Heart right ventricle (tissue), 16 donors: ENCODE measurements at regions not wholly inside any gene's neighbourhood (a gene's known extent, or its start where the extent isn't known, plus 50 kb on each side); places are given as distances from the start of the nearest gene placed in this dataset.

Source experiments
- ATAC-seq, 8 donors: fragments of 200-7000 bp; cut with Tn5 transposase; one replicate each; pipeline ENCODE4 v1.9.1; 2020; ENCODE audit warnings: mild to moderate bottlenecking in 8 of 8, moderate library complexity in 8 of 8, moderate number of reproducible peaks in 1 of 8
- DNase-seq, 2 donors: peaks; one replicate each; pipeline ENCODE4 v3.0.0-alpha.2; 2020
- H3K27ac ChIP-seq, 10 donors: fragments of 200-600 bp; sonication (generic) in 2 of 10; one replicate each; pipeline versions ENCODE4 v1.5.0 to v1.8.0; 2020 to 2022; ENCODE audit warnings: mild to moderate bottlenecking in 3 of 10
- H3K27me3 ChIP-seq, 7 donors: fragments of 200-600 bp; one replicate each; pipeline ENCODE4 v1.8.0; 2021 to 2022; ENCODE audit warnings: mild to moderate bottlenecking in 2 of 7
- H3K36me3 ChIP-seq, 9 donors: fragments of 200-600 bp; sonication (generic) in 1 of 9; one replicate each; pipeline versions ENCODE4 v1.5.0 to v1.8.0; 2020 to 2022; ENCODE audit warnings: mild to moderate bottlenecking in 2 of 9
- H3K4me1 ChIP-seq, 9 donors: fragments of 200-600 bp; sonication (generic) in 1 of 9; one replicate each; pipeline versions ENCODE4 v1.5.0 to v1.8.0; 2020 to 2022; ENCODE audit warnings: mild to moderate bottlenecking in 4 of 9
- H3K4me3 ChIP-seq, 10 donors: fragments of 200-600 bp; sonication (generic) in 2 of 10; one replicate each; pipeline versions ENCODE4 v1.5.0 to v1.8.0; 2020 to 2022; ENCODE audit warnings: mild to moderate bottlenecking in 7 of 10, moderate library complexity in 2 of 10
- H3K9me3 ChIP-seq, 11 donors: fragments of 200-600 bp in 10 of 11; sonication (generic) in 2 of 11; one replicate each; pipeline versions ENCODE4 v1.5.0 to v1.8.0; 2013 to 2022; ENCODE audit warnings: mild to moderate bottlenecking in 2 of 11, control low read depth in 1 of 11, moderate library complexity in 1 of 11
- WGBS, 2 donors: extraction: QIAGEN DNeasy Blood & Tissue Kit; methylation state at CpG; one replicate each; pipeline ENCODE4 v1.1.7; 2013; ENCODE audit warnings: inconsistent platforms in 1 of 2; 5-methylcytosine and 5-hydroxymethylcytosine counted together
- intact Hi-C, 10 donors: fragments of 100-400 bp; cut with DNase I; formaldehyde crosslinking; loops; one replicate each; pipeline versions ENCODE4 v1.11.1 to v1.14.2; 2022
- TF ChIP-seq, protein P1 (sequence below), 9 donors: fragments of 200-600 bp; sonication (generic) in 2 of 9; IDR thresholded peaks; one replicate each; pipeline versions ENCODE4 v1.5.0 to v1.8.0; 2021 to 2022; ENCODE audit warnings: antibody characterized with exemption in 9 of 9, mild to moderate bottlenecking in 5 of 9, moderate library complexity in 1 of 9
- donor health status: Arrhythmogenic right ventricular cardiomyopathy.
- donor health status: ischemic (EF 13 %, LVEDD 7.1; RV severe dilation, severe dysfunction).
- donor health status: healthy with polysubstance abuse.
- donor health status: DM: no; HTN: yes; CAD: no.
- donor health status: DM: no; HTN: no; CAD: no.
- donor health status: ischemic (EF 25% LVEDD 6.9; RV normal size, moderate dysfunction).
- donor health status: ischemic (EF 25% LVEDD 5.7; RV mildly dilated, moderate dysfunction).
- donor health status: healthy.
- donor health status: DM: yes; HTN: yes; CAD: no.
- donor health status: Ischemic cardiomyopathy.
- donor health status: ischemic (EF 35%, LVEDD 5.7; RV mildly dilated, moderate dysfunction).
- donor health status: nonischemic (EF 11% LVEDD 7.7; RV severe dilation, severe dysfunction).
- donor health status: DM: yes; HTN: yes; CAD: no.
- donor health status: PGD.
- donor health status: ischemic (EF 29% LVEDD 5.4; RV normal size, mild dysfunction).
- donor health status: nonischemic (EF 23%, LVEDD 6.1; RV moderate dilation, normal function).

DNA sequence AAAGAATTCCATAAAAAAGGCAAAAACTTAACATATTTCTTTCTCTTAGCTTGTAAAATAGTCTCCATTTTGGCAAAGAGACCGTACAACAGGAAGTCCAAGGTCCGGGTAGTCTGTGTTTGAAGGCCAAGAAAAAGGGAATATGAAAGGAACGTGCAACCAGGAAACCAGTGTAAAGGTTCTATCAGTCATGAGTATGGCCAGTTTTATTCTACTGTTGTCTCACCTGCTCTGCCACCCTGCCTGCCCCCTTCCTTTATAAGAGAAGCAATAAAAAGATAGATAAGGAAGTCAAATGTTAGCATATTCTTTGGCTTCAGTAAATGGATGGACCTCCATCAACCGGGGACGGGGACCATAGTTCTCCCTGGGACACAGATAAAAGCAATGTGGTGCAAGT, 370.6 kb upstream of the ROBO2 start:
- no peak overlapping the region for H3K4me3 ChIP-seq
- no peak overlapping the region for H3K27ac ChIP-seq
- WGBS, 2 donors: 82 to 85% methylated on average over 5 of the region's 5 CpGs
- no peaks in the 10 kb centered on the region for H3K27me3 ChIP-seq
- TF ChIP-seq, protein P1, sequence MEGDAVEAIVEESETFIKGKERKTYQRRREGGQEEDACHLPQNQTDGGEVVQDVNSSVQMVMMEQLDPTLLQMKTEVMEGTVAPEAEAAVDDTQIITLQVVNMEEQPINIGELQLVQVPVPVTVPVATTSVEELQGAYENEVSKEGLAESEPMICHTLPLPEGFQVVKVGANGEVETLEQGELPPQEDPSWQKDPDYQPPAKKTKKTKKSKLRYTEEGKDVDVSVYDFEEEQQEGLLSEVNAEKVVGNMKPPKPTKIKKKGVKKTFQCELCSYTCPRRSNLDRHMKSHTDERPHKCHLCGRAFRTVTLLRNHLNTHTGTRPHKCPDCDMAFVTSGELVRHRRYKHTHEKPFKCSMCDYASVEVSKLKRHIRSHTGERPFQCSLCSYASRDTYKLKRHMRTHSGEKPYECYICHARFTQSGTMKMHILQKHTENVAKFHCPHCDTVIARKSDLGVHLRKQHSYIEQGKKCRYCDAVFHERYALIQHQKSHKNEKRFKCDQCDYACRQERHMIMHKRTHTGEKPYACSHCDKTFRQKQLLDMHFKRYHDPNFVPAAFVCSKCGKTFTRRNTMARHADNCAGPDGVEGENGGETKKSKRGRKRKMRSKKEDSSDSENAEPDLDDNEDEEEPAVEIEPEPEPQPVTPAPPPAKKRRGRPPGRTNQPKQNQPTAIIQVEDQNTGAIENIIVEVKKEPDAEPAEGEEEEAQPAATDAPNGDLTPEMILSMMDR (IDR thresholded peaks at IDR 0.05): no peak
- DNase-seq (no peak), ATAC-seq (no peak)
- H3K36me3 ChIP-seq: no peaks in the 10 kb centered on the region
- no peaks in the 10 kb centered on the region for H3K4me1 ChIP-seq
- no peaks in the 10 kb centered on the region for H3K9me3 ChIP-seq
- intact Hi-C loops: no loop called here

DNA sequence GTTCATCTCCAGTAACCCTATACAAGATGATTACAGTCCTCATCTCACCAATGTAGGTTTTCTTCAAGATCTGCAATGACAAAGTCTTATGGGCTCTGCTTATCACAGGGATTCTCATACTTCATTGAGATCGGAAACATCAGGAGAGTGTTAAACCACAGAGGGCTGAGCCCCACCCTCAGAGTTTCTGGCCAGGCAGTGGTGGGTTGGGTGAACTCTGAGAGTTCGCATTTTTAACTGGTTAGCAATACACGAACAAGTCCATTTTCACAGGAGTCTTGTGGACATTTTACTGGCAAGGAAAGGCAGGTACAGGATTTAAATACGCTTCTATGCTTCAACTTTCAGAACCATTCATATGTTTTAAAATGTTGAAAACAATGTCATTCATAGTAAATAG, 366.7 kb upstream of the ROBO2 start:
- ATAC-seq (no peak), DNase-seq (no peak)
- Histone ChIP-seq H3K27ac (no peak overlapping the region), H3K4me3 (no peak overlapping the region), H3K36me3 (no peaks in the 10 kb centered on the region), H3K4me1 (no peaks in the 10 kb centered on the region), H3K9me3 (no peaks in the 10 kb centered on the region), H3K27me3 (no peaks in the 10 kb centered on the region)
- TF ChIP-seq, protein P1 (IDR thresholded peaks at IDR 0.05): no peak
- WGBS, 2 donors: 54 to 67% methylated on average over 4 of the region's 4 CpGs
- intact Hi-C loops: no loop called here

DNA sequence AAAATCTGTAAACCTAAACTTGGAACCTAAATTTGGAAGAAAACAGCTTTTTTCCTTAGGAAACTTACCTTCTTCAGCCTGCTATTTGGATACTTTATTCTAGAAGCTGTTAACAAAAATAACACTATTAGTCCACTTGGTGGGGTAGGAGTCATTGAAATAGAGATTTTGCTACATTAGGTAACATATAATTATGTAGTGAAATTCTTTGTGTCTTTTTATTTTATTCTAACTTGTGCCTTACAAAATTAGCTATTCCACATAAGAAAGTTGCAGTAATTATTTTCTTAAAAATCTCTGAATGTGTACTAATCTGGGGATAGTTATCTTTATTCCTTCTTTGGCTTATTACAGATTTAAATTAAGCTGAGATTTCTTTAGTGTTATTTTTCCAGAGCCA, 360.4 kb upstream of the ROBO2 start:
- intact Hi-C loops: no loop called here
- no peaks in the 10 kb centered on the region for H3K36me3 ChIP-seq

DNA sequence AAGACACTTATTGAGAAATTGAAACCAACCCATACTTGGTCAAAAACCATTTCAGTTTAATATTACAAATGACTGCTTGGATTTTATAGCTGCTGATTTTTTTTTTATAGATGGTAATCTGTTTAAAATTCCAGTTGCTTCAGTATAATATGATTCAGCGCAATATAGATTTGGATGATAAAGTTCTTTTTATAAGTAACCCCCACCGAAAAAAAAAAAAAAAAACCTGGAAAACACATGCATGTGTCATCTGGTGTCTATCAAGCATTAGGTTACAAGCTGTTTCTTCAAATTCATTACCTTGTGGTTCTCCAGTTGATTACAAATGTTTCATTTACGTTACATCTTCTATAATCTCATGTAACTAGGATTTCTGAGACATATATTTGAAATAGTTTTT, 356.6 kb upstream of the ROBO2 start:
- intact Hi-C loops: no loop called here
- H3K9me3 ChIP-seq: no peaks in the 10 kb centered on the region
- ATAC-seq (no peak), DNase-seq (no peak)
- no peak overlapping the region for H3K27ac ChIP-seq
- WGBS, 2 donors: 72 to 75% methylated on average over 3 of the region's 3 CpGs
- no peaks in the 10 kb centered on the region for H3K36me3 ChIP-seq
- no peaks in the 10 kb centered on the region for H3K27me3 ChIP-seq
- H3K4me3 ChIP-seq: no peak overlapping the region
- H3K4me1 ChIP-seq: no peaks in the 10 kb centered on the region
- TF ChIP-seq, protein P1 (IDR thresholded peaks at IDR 0.05): no peak

More for the DNA sequence above, 360.4 kb upstream of the ROBO2 start:
- Histone ChIP-seq H3K27ac (no peak overlapping the region), H3K9me3 (no peaks in the 10 kb centered on the region), H3K27me3 (no peaks in the 10 kb centered on the region), H3K4me1 (no peaks in the 10 kb centered on the region), H3K4me3 (no peak overlapping the region)
- DNase-seq (no peak), ATAC-seq (no peak)
- TF ChIP-seq, protein P1 (IDR thresholded peaks at IDR 0.05): no peak

DNA sequence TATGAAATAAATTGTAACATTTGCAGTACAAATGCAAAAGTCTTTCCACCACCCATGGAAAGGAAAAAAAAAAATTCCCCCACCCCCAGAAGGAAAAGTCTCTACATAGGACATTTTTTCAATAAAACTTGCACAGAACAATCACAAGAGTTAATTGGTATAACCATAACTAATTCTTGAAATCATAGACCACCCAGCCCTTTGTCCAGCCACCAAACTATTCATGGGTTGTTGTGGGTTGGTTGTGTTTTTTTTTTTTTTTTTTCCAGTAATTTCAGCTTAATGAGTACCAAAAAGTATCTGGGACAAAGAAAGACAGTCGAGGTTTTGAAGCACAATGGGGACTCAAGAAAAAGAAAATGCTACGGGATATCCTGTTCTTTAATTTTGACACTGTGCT, 355.0 kb upstream of the ROBO2 start:
- WGBS, 2 donors: 73 to 81% methylated on average over 2 of the region's 2 CpGs
- no peaks in the 10 kb centered on the region for H3K27me3 ChIP-seq
- H3K4me3 ChIP-seq: no peak overlapping the region
- peaks cover 0 to 1% (median 0%) of the 10 kb centered on the region in 11 donors for H3K9me3 ChIP-seq
- H3K4me1 ChIP-seq: no peaks in the 10 kb centered on the region
- H3K27ac ChIP-seq: no peak overlapping the region
- TF ChIP-seq, protein P1 (IDR thresholded peaks at IDR 0.05): no peak
- intact Hi-C loops: no loop called here
- ATAC-seq (no peak), DNase-seq (no peak)
- H3K36me3 ChIP-seq: no peaks in the 10 kb centered on the region
